ENCODE measurements at regions not wholly inside any gene's neighbourhood (a gene's known extent, or its start where the extent isn't known, plus 50 kb on each side); places are given as distances from the start of the nearest gene placed in this dataset.

DNA sequence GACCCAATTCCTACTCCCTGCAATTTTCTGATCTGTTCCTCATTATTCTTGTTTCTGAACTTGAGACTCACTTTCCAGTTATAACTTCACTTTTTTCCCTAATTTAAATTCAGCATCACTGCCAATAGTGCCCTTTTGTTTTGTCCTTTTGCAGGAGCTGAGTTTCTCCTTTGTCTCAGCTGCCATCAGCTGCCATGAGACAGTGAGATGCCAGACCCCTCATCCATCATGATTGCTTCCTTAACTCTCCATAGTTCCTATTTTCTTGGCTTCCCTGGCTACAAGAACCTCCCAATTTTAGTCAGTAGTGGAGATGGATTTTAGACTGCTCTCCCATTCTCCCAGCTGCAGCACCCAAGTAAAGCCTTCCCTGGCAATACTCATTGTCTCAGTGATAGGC is 518.1 kb downstream of the HDGFL1 start:
- POLR2A ChIA-PET, result no interaction called here
- CTCF ChIA-PET, result no interaction called here

DNA sequence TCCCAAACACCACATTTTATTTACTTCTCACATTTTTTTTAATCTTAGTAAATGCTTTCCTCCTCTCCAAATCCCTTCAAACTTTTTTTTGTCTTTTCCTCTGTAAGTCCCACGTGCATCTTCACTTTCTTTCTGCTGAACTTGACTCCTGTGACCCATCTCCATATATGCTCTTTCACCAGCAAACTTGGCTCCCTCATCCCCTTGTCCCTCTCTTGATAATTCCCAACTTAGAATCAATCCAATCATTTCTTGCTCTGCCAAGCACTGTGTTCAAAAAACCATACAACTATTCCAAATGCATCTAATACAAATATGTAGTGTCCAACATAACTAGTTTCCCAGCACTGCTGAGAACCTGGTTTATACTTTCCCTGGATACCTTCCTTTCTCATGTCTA is 519.4 kb downstream of the HDGFL1 start:
- CTCF ChIA-PET, result no interaction called here
- POLR2A ChIA-PET, result no interaction called here

DNA sequence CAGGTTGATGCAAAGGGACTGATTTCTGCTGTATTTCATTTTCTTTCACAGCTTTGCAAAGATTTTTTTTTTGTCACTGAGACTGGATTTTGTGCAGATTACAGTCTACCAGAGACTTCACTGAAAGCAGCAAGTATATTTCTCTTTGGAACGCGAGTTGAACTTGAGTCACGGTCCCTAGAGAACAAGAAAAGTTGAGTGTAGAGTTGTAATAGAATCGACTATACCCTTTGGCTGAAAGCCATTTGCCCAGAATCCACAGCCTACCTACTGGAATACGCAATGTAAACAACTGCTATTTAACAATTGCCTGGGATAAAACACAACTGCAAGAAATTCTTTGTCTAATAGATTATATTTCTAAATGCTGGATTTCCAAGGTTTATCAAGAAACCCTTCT is 520.6 kb downstream of the HDGFL1 start:
- CTCF ChIA-PET, result no interaction called here

DNA sequence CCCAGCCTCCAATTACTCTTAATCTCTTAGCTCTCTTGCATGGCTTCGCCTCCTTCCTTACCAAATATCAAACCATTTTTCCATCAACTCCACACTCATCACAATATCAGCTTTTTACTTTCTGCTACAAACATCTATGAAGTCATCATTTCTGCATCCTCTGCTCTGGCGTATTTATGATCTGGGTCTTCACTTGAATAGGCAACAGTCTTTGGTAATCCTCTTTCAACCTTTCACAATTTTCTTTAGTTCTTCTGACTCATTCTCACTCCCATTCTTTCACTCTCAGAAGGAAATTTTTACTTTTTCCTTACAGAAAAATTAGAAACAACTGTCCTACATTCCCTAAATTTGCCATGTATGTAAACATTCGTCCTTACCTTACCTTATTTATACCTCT is 522.4 kb downstream of the HDGFL1 start:
- CTCF ChIA-PET, result no interaction called here
- POLR2A ChIA-PET, result no interaction called here

More for the DNA sequence above, 520.6 kb downstream of the HDGFL1 start:
- POLR2A ChIA-PET, result no interaction called here

DNA sequence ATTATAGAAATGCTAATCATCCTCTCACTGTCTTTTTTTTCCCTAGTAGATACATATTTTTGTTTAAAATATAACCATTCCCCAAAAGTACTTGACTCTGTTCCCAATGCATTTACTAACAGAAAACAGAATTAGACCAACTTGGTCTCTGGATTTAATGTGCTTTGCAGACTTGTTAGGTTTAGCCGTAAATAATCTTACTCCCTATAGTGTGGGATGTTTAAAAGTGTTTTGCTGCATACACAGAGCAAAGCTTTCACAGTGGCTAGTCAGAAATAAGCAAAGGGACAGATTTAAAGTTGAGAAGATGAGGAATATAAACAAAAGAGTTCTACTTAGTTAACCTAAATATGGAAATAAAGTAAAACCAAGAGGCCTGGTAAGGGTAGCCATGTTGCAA is 527.5 kb downstream of the HDGFL1 start:
- ChIA-PET POLR2A (no interaction called here), CTCF (no interaction called here)

DNA sequence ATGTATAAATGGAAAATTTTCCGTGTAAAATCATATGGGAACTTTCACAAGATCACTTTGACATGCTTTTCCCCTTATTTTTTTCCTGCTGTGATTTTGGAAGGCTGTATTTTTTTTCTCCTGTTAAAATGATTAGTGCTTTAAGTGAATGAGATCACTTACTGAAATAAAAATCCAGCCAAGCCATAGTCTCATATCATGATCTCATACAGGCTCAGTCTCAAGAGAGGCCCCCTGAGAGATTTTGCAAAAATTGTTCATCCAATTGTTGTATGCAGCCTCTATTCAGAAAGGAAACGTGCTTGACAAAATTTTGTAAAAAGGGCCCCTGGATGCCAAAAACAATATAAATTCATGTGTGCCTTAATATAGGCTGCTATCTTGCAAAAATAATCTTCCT is 528.2 kb downstream of the HDGFL1 start:
- ChIA-PET CTCF (no interaction called here), POLR2A (no interaction called here)

DNA sequence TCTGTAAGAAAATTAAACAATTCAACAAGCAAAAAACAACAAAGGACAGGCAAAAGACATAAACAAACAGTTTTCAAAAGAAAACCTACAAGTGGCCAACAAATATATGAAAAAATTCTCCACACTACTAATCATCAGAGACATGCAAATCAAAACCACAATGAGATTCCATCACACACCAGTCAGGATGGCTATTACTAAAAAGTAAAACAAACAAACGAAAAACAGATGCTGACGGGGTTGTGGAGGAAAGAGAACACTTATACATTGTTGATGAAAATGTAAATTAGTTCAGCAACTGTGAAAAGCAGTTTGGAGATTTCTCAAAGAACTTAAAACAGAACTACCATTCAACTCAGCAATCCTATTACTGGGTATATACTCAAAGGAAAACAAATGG is 537.6 kb downstream of the HDGFL1 start:
- CTCF ChIA-PET, result no interaction called here
- POLR2A ChIA-PET, result no interaction called here

DNA sequence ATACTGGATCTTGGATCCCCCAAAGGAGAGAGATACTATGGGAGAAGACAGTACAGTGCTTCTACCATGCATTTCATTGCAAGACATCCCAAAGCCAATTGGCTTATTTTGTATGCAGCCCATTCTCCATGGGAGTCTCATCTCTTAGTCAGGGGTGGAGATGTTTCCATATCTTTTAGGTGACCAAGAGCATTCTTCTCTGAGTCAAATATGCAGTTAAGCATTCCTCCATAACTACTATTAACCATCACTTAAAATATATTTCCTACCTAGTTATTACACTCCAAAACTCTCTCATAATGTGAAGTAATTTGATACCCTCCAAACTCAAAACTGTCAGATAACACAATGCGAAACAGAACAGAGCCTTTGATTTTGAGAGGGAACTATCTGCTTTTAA is 542.6 kb downstream of the HDGFL1 start:
- ChIA-PET POLR2A (no interaction called here), CTCF (no interaction called here)

DNA sequence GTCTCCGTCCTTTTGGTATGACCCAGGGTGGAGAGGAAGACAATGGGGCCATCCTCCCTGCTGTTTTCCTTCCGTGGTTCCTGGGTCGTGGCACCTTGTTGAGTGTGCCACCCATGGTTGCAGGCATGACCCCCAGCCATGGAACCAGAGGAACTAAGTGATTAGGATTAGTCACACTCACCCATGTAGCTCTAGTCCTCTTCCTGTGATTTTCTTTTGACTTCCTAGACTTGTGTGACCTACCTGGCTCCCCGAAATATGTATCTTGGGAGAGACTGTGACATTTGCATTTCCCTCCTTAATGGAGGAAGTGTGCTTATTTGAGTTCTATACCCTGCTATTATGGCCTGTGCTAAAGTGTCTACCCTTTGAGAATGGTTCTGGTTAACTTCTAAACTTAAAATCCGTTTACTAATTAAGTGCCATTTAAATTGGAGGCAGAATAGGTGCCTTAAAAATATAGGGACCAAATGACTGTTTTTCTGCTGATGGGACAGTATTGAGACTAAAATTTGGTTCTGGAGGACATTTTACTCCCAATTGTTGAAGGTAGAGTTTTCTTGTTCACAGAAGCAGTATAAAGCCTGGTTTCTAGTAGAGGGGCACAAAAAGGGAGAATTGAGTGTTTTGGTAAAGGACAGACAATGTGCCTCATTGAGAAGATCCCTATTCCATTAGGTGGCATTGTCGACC is 545.6 kb downstream of the HDGFL1 start:
- POLR2A ChIA-PET, result no interaction called here
- CTCF ChIA-PET, result no interaction called here

DNA sequence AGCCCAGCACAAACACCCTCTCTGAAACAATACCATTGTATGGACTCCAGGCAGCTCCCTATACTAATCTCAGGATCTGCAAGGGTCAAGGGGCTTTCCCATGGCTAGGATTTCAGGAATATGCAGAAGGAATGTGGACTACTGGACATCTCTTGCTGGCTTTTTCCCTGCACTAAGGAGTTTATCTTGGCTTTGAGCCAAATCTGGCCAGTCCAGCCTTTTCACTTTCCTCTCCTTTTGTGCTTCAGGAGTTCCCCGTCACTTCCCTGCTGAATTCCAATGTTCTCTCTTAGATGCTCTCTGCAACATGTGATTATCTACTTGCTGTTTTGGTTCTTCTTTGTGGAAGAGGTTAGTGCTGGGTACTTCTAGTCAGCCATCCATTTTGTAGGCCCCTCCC is 568.2 kb downstream of the HDGFL1 start:
- POLR2A ChIA-PET, result no interaction called here
- CTCF ChIA-PET, result no interaction called here

DNA sequence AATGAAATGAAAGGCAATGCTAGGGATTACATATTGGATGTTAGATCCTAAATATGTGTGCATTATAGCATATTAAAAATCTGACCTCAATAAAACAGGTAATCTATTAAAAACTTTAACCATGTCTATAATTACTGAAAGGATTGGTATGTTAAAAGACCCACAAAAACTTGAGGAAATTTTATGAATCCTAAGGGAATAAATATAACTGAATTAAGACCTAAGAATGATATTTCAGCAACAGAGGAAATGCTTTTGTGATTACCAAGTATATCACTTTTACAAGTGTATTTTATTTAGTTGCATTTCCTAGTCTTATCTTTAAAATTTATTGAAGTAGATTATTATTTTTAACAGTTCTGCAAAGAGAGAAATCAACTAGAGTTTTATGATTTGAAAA is 571.5 kb downstream of the HDGFL1 start:
- ChIA-PET CTCF (no interaction called here), POLR2A (no interaction called here)

DNA sequence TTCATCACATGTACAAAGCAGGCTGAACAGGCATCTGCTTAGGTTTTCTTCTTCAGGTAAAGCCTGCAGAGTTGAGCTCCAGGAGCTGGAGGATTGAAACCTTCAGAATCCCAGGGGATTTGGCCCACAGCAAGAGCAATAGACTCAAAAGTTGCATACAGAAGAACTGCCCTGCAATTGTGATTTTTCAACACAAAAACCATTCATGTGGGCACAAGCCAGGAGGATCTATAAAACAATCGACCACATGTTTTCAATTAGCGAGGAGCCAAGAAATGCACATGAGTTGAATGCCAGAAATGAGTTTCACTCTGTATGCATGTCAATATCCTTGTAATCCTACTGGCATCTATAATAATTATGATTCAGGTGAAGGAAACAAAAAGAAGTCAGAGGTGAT is 576.4 kb downstream of the HDGFL1 start:
- POLR2A ChIA-PET, result no interaction called here
- CTCF ChIA-PET, result no interaction called here

DNA sequence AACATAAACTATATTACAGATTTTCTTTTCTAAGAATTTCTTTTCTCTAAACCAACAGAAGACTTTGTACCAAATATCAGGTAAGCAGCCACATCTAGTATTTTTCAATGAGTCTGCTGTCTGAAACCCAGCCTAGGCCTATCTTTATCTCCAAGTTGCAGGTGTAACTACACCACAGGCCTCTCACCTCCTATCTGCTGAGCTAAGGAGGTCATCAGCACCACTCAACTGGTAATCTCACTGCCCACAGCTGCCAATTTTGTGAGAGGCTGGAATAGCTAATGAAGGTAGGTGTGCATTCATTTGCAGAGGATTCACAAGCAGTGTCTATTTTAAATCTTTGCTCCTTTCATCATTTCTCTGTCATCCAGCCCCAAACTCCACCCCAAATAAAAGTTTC is 584.8 kb downstream of the HDGFL1 start:
- CTCF ChIA-PET, result no interaction called here
- POLR2A ChIA-PET, result no interaction called here

DNA sequence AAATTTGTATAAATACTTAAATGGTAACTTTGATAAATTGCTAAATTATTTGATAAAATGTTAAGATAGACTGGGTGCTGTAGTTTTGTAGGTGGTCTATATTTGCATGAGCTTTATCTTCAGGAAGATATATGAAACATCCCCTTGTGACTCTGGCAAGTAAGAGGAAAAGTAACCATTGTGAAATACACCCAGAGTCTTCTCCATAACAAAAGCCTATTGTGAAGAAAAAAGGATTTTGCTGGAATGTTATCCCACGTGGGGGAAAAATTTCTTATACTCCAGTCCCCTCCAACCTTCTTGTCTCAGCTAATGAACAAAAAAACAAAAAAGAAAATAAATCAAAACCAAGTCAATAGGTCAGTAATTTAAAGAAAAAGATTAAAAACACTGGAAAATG is 600.7 kb downstream of the HDGFL1 start:
- ChIA-PET POLR2A (no interaction called here), CTCF (no interaction called here)

DNA sequence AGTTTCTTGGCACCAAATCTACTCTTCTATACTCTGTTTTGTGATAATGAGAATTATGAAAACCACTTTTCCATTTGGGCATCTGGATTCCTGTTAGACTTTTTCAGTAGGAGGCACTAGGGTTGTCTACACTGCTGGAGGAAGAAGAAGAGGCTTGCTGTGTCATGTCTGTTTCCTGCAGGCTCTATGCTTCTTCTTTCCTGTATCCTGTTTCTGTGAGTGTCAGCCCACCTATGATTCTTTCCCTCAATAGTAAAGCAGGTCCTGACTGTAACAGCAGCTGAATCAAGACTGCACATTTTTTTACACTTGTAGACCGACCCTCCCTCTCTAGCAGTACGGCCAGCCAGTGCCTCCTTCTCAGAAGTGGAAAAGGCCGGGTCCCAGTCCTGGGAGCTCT is 603.9 kb downstream of the HDGFL1 start:
- ChIA-PET CTCF (no interaction called here), POLR2A (no interaction called here)

DNA sequence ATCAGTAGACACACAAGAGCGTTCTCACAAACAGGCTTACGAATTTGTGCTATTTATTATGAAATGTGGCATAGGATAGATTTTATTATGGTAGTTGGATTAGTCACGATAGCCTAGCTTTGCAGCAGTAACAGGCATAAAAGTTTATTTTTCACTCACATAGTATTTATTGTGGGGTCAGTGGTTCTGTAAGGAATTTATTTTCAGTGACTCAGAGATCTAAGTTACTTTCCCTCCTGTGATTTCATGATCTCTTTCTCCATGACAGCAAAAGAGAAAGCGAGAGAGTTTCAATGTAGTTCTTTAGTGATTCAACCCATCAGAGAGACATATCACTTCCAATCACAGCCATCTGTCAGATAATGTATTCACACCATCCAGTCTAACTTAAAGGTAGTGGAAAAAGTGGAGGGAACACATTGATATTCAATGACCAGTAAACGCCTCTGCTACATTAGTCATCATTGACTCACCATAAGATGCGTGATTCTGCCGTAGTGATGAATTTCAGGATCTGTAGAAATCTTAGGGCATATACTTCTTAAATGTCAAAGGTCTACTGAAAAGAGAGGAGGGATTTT is 605.5 kb downstream of the HDGFL1 start:
- POLR2A ChIA-PET, result no interaction called here
- CTCF ChIA-PET, result no interaction called here

DNA sequence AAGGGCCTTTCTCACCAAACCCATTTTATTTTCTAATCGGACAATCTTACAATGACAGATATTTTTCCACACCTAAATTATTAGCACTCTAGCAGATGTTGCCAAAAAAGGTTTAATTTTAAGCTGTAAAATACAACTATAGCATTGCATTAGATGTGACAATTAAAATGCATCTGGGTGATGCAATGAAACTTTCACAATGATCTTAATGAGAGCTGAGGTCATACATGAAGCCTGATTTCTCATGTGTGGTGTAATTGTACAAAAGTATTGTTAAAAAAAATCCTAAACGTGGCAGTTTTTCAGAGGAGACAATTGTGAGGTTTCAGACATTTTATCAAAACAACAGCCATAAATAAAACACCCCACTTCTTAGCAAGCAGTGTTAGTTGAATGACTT is 606.0 kb downstream of the HDGFL1 start:
- CTCF ChIA-PET, result no interaction called here
- POLR2A ChIA-PET, result no interaction called here

DNA sequence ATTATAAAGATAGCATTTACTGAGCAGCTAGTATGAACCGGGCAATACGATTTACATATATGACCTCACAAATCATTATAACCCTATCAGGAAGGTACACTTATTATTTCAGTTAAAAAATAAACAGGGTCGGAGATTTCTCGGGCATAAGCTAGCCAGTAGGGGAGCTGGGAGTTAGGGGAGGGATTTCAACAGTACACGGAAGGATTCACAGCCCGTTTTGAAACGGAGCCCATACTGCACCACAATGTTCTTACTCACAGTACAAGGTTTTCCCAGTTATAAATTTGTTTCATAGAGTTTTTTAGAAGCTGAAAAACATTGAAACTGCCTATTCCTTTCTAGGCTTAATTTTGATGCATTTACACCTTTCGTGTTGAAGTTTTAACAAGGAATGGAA is 607.1 kb downstream of the HDGFL1 start:
- ChIA-PET POLR2A (no interaction called here), CTCF (no interaction called here)

DNA sequence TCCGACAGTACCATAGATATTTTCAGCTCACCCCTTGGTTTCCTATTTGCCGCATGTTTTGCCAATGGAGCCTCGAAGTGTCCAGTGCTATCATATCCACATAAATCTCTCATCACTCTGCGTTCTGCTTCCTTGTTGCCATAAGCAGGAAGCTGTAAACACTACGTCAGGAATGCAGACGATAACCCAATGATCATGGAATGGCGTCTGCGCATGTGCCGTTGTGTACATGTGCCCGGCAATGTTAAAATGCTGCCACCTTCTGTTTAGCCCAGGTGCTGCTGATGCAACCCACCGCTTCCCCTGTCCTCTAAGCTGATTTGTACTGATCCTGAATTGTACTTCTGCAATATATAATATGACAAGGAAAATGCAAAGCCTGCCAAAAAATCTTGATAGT is 607.5 kb downstream of the HDGFL1 start:
- ChIA-PET POLR2A (no interaction called here), CTCF (no interaction called here)

DNA sequence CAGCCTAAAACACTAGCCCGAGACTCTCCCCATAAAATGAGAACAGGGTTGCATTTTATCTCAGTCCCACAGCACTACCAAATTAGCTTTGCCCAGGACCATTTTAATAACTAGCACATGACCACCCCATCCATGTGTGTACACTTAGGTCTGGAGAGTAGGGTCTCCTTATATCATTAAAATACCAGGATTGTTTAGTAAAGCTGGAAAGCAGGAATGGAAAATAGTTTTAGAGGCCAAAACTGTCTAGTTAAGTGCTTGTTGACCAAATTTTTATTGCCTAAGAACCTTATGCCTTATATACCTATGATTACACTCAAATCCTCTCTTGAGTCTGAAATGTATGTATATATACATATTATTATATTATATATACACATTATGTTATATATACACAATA is 608.4 kb downstream of the HDGFL1 start:
- POLR2A ChIA-PET, result no interaction called here
- CTCF ChIA-PET, result no interaction called here

DNA sequence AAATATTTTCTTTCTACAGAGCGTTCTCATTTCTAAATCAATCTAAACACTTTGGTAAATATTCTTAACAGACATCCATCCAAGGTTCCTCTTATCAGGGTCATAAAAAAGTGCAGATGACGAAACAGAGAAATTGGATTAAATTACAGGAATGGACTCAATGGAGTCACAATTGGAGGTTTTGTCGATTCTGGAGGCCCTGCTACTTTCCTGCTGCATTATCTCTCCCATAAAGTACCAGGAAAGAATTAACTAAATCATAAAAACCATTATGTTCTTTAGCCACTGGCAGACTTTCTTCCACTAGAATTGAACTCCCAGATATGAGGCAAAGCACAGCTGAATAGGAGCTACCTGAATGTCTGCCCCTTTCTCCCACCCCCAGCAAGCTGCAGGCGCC is 610.6 kb downstream of the HDGFL1 start:
- ChIA-PET POLR2A (no interaction called here), CTCF (no interaction called here)

DNA sequence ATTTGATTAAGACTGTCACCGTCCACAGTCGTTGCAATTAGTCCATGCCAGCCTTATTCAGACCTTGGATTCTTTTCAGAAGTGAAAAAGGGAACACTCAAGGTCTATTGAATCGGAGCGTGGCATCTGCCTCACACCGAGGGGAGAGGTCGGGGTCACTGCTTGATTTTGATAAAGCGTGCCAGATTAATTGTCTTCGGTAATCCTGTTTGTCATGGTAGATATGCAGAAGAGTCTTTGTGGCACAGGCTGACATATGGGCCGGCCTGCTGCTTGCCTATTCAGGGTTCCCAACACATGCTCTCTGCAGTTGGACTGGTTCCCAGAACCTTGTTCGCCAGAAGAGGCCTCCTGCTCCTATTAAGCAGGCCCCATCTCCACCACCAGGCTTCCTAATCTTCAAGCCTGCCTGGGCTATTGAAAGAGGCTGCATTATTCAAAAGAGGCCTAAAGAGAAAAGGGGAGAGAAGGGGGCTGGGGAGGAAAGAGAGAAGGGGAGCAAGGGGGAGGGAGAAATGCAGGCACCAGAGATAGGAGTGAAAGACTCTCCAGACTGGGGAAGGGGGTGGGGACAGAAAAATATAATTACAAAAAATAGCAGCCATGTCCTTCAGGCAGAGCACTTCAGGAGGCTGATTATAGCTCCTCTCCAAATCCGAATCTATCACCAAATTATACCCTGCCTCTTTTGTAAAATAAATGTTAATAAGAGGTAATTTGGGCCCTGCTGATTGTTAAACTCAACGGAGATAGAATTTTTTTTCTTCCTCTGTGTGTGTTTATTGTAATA is 611.3 kb downstream of the HDGFL1 start:
- CTCF ChIA-PET, result no interaction called here
- POLR2A ChIA-PET, result no interaction called here

All from activated CD8-positive, alpha-beta memory T cell treated with anti-CD3 and anti-CD28 coated beads for 36 hours (primary cell).